ENCODE measurements at regions not wholly inside any gene's neighbourhood (a gene's known extent, or its start where the extent isn't known, plus 50 kb on each side); places are given as distances from the start of the nearest gene placed in this dataset.

GRCh38 chr6:15864038-15864707 is 201.3 kb upstream of the DTNBP1 start:
- TF ChIP-seq POLR2A (IDR thresholded peaks at IDR 0.05) (no peak), CTCF (IDR thresholded peaks at IDR 0.05) (no peak)

All from body of pancreas (tissue), 4 donors.